Activated CD4-positive, alpha-beta T cell treated with anti-CD3 and anti-CD28 coated beads, Interleukin-2, amount 10 ng/mL, durations not matched to agents 7 days and 5 days (primary cell): ENCODE measurements at regions not wholly inside any gene's neighbourhood (a gene's known extent, or its start where the extent isn't known, plus 50 kb on each side); places are given as distances from the start of the nearest gene placed in this dataset.
A peak's percentile ranks its signal among the peaks of the same experiment; 100 is the strongest.

Experiments
- CTCF ChIA-PET: fragments of 350-600 bp; sonication (Branson Sonifier 250); formaldehyde crosslinking; loops from one replicate; lab custom pipeline; 2021; ENCODE audit warnings: antibody characterized with exemption; lab: Charles Lee
- POLR2A ChIA-PET: fragments of 350-600 bp; sonication (Branson Sonifier 250); formaldehyde crosslinking; loops from one replicate; lab custom pipeline; 2021; ENCODE audit warnings: antibody characterized with exemption; lab: Charles Lee
- DNase-seq: peaks from one replicate; pipeline ENCODE4 v3.0.0-alpha.2; 2020
- H3K27ac Mint-ChIP-seq: one replicate; pipeline ENCODE4 v1.8.0; 2021; ENCODE audit warnings: mild to moderate bottlenecking, moderate library complexity, mixed read lengths
- H3K27me3 Mint-ChIP-seq: one replicate; pipeline ENCODE4 v1.8.0; 2021; ENCODE audit warnings: mixed read lengths
- H3K36me3 Mint-ChIP-seq: one replicate; pipeline ENCODE4 v1.8.0; 2021; ENCODE audit warnings: low read depth, mixed read lengths
- H3K4me1 Mint-ChIP-seq: one replicate; pipeline ENCODE4 v1.8.0; 2021; ENCODE audit warnings: mixed read lengths
- H3K4me3 Mint-ChIP-seq: one replicate; pipeline ENCODE4 v1.8.0; 2021; ENCODE audit warnings: mild to moderate bottlenecking, moderate library complexity, mixed read lengths
- H3K9me3 Mint-ChIP-seq: one replicate; pipeline ENCODE4 v1.8.0; 2021; ENCODE audit warnings: mixed read lengths

DNA sequence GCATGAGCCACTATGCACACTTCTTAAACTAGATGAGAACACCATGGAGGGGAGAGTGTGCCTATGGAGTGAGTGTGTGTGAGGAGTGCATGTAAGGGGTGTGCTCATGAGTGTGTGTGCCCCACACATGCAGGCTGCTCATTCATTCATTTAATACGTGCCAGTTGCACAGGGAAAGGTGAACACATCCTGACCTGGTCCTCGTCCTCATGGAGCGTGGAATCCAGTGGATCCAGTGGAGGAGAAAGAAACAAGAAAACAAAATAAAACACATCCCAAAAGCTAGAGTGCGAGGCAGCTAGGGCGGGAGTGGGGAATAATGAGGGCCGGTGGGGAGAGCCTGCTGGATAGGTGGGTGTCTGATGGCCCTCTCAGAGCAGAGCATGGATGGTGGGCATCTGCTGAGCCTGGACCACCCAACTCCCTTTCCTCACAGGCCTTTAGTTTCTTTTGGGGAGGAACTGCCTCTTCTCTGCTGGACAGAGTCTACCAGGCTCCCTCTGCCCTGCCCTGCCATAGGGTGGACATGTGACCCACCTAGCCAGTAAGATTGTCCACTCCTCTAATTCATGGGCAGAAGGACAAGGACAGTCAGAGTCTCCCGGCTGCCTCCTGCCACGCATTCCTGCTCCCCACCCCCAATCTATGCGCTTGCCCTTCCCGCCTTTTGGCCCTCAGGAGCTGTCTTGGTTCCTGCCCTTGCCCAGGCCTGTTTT, 204.3 kb downstream of the RAB11FIP4 start:
- Mint-ChIP-seq H3K9me3 (no peaks in the 10 kb centered on the region), H3K4me3 (no peak overlapping the region), H3K36me3 (no peaks in the 10 kb centered on the region), H3K4me1 (no peaks in the 10 kb centered on the region), H3K27me3 (no peaks in the 10 kb centered on the region), H3K27ac (peak overlapping the region; percentile 69)
- POLR2A ChIA-PET = no interaction called here
- CTCF ChIA-PET = no interaction called here
- DNase-seq = no peak

DNA sequence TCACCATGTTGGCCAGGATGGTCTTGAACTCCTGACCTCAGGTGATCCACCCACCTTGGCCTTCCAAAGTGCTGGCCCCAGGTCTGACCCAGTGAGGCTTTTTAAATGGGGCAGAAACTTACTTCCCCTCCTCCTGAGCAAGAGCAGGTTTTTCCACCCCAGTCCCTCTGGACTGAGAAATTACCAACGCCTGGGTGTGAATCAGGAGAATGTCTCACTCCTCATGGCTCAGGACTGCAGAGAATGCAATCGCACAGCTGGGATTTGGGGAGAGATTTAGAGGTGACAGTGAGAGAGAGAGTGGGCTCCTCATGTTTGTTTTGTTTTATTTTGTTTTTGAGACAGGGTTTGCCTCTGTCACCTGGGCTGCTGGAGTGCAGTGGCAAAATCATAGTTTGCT, 203.6 kb downstream of the RAB11FIP4 start:
- H3K4me1 Mint-ChIP-seq = no peaks in the 10 kb centered on the region
- POLR2A ChIA-PET = no interaction called here
- DNase-seq = no peak
- no peaks in the 10 kb centered on the region for H3K27me3 Mint-ChIP-seq
- H3K4me3 Mint-ChIP-seq = no peak overlapping the region
- H3K36me3 Mint-ChIP-seq = no peaks in the 10 kb centered on the region
- H3K27ac Mint-ChIP-seq = no peak overlapping the region
- H3K9me3 Mint-ChIP-seq = no peaks in the 10 kb centered on the region
- CTCF ChIA-PET = no interaction called here

DNA sequence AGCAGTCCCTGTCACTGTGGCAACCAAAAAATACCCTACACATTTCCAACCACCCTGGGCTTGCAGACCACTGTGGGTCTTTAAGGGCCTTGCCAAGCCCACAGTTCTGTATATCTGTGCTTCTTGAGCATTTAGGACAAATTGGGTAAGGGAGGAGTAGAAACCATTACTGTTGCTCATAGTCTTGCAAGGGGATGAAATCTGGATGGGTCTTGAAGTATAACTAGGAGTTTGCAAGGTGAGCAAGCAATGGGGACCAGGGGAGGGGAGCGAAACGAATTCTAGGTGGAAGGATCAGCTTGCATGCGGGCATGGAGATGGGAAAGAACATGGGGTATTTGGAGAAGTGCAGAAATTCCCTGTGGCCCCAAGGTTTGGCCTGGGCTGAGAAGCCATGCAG, 202.9 kb downstream of the RAB11FIP4 start:
- no peaks in the 10 kb centered on the region for H3K9me3 Mint-ChIP-seq
- H3K4me3 Mint-ChIP-seq = no peak overlapping the region
- H3K27me3 Mint-ChIP-seq = no peaks in the 10 kb centered on the region
- H3K27ac Mint-ChIP-seq = no peak overlapping the region
- no peak for DNase-seq
- no peaks in the 10 kb centered on the region for H3K4me1 Mint-ChIP-seq
- H3K36me3 Mint-ChIP-seq = no peaks in the 10 kb centered on the region
- ChIA-PET CTCF (no interaction called here), POLR2A (no interaction called here)

DNA sequence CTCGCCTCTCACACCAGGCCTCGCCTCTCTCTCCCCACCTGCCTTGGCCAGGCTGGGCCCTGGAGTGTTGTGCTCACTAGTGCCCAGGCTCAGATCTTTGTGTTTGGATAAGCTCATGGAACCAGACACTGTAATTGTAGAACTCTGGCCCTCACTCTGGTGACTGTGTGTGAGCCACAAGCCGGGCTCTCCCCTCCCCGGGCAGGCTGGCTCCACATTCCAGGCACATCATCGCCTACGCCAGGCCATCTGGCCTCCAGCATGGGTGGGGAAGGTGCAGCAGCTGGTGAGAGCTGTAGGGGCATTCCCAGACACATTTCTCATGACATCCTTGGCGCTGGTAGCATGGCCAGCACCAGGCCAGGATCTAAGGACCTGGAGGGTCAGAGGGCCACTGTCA, 202.3 kb downstream of the RAB11FIP4 start:
- no peak for DNase-seq
- CTCF ChIA-PET = no interaction called here
- Mint-ChIP-seq H3K36me3 (no peaks in the 10 kb centered on the region), H3K27me3 (no peaks in the 10 kb centered on the region), H3K27ac (no peak overlapping the region), H3K9me3 (no peaks in the 10 kb centered on the region), H3K4me3 (no peak overlapping the region), H3K4me1 (no peaks in the 10 kb centered on the region)
- POLR2A ChIA-PET = no interaction called here

DNA sequence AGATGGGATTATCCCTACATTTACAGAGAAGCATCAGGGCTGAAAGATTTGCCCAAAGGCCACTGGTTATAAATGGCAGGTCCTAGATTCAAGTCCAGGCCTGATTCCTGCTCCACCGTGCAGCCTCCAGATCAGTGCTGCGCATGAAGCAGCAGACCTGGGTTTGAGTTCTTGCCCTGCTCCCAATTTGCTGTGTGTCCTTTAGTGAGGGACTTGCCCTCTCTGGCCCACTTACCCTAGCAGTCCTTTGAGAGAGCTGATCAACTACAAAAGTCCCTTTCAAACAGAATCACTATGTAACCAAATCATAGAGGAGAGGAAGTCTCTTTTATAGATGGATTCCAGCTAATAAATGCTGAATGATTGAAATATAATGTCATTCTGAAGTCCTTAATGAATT, 200.4 kb downstream of the RAB11FIP4 start:
- Mint-ChIP-seq H3K9me3 (no peaks in the 10 kb centered on the region), H3K27me3 (no peaks in the 10 kb centered on the region), H3K36me3 (no peaks in the 10 kb centered on the region), H3K4me3 (no peak overlapping the region), H3K4me1 (no peaks in the 10 kb centered on the region), H3K27ac (no peak overlapping the region)
- ChIA-PET CTCF (no interaction called here), POLR2A (interaction anchor here (0.6 kb wide), 1 partner anchor 9 kb away, joined by 4 read pairs; no protein-coding TSS in a partner anchor)
- no peak for DNase-seq

DNA sequence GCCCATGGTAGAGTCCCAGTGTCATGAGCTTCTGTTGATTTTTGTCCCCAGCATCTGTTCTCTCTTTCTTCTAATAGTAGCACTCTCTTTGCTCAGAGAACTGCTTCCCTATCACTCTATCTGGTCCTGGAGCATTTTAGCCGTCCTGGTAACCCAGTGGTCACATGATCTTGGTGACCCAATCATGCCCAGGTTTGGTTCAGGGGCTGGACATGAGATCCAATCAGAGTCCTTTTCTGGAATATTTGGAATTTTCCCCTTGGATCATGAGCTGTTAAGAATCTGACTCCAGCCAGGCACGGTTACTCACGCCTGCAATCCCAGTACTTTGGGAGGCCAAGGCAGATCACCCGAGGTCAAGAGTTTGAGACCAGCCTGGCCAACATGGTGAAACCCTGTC, 197.0 kb downstream of the RAB11FIP4 start:
- H3K27me3 Mint-ChIP-seq = no peaks in the 10 kb centered on the region
- H3K36me3 Mint-ChIP-seq = no peaks in the 10 kb centered on the region
- H3K27ac Mint-ChIP-seq = no peak overlapping the region
- H3K4me1 Mint-ChIP-seq = no peaks in the 10 kb centered on the region
- H3K9me3 Mint-ChIP-seq = no peaks in the 10 kb centered on the region
- no peak for DNase-seq
- ChIA-PET CTCF (interaction anchor here (0.6 kb wide), 1 partner anchor 159 kb away, joined by 3 read pairs; no protein-coding TSS in a partner anchor), POLR2A (no interaction called here)
- no peak overlapping the region for H3K4me3 Mint-ChIP-seq

DNA sequence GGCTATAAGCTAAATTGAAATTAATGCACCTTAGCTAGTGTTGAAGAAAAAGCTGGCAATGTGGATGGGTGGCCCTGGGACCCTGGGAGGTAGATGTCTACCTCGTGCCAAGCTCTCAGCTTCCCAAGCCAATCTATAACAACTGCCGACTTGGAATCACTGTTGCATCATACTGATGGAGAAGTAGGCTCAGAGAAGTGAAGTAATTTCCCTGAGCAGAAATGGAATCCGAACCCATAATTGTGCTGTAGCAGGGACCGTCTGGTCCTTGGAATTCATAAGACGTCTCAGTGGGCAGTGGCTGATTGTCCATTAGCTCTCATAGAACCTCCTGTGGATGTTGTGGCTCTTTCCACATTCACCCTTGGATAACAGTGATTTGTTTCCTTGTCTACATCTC, 196.6 kb downstream of the RAB11FIP4 start:
- Mint-ChIP-seq H3K9me3 (no peaks in the 10 kb centered on the region), H3K36me3 (no peaks in the 10 kb centered on the region), H3K4me3 (no peak overlapping the region), H3K4me1 (no peaks in the 10 kb centered on the region), H3K27me3 (no peaks in the 10 kb centered on the region), H3K27ac (no peak overlapping the region)
- POLR2A ChIA-PET = no interaction called here
- DNase-seq = no peak
- CTCF ChIA-PET = no interaction called here
